GM18508 (cell line): ENCODE measurements at regions not wholly inside any gene's neighbourhood (a gene's known extent, or its start where the extent isn't known, plus 50 kb on each side); places are given as distances from the start of the nearest gene placed in this dataset.
"Not testable (repeated sequence)": the region's sequence is repeated elsewhere in the genome, so short reads cannot be mapped to it uniquely, and the experiment has no call there.

Source experiments
- ATAC-seq: cut with Tn5 transposase; IDR thresholded peaks from one replicate; pipeline ENCODE4 v1.9.1; 2021; ENCODE audit warnings: moderate number of reproducible peaks; ENCODE audit not compliant: insufficient read depth, unreplicated experiment

DNA sequence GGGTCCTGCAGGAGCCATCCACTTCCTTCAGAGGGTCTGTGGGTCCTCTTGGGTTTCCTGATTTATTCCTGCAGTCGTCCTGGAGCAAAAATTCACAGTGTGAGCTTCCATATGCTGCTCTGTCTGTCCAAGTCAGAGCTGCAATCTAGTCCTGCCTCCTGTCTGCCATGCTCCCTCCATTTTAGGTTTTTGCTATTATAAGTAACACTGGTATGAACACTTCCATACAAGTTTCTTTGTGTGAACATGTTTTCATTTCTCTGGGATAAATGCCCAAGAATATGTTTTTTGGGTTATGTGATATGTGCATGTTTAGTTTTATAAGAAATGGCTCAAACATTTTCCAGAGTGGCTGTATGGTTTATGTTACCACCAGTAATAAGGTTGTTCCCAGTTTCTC, 188.1 kb downstream of the ACTR3B start:
- no peak for ATAC-seq

DNA sequence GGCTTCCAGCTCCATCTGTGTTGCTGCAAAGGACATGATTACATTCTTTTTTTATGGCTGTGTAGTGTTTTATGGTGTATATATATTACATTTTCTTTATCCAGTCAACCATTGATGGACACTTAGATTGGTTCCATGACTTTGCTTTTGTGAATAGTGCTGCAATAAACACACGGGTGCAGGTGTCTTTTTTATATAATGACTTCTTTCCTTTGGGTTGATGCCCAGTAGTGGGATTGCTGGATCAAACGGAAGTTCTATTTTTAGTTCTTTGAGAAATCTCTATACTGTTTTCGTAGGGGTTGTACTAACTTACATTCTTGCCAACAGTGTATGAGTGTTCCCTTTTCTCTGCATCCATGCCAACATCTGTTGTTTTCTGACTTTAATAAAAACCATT, 189.7 kb downstream of the ACTR3B start:
- ATAC-seq, result no peak

- no peak for ATAC-seq
Measured at GRCh38 chr7:152949790-152950189, 190.2 kb downstream of the ACTR3B start.

- ATAC-seq, result no peak
Measured at GRCh38 chr7:152956006-152956405, 196.5 kb downstream of the ACTR3B start.

- ATAC-seq, result no peak
Measured at GRCh38 chr7:152959610-152960009, 200.1 kb downstream of the ACTR3B start.

GRCh38 chr7:152961796-152962195, 202.2 kb downstream of the ACTR3B start:
- not testable (repeated sequence) for ATAC-seq

GRCh38 chr7:152966189-152966588, 206.6 kb downstream of the ACTR3B start:
- no peak for ATAC-seq

GRCh38 chr7:152967958-152968357, 208.4 kb downstream of the ACTR3B start:
- no peak for ATAC-seq

DNA sequence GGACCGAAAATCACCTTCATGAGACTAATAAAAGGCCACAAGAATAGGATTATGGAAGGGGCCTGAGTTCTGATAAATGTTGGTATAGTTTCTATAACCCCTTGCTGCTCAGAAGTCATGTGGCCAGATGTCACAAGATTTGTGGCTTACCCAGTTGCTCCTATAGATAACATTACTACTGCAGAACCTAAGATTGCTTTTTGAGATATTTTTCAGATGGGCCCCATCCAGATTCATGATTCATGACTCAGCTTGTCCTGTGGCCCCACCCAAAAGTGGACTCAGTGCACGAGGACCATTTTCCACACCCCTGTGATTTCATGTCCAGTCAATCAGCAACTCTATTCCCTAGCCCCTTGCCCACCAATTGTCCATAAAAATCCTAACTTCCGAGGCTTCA, 209.0 kb downstream of the ACTR3B start:
- ATAC-seq, result no peak

DNA sequence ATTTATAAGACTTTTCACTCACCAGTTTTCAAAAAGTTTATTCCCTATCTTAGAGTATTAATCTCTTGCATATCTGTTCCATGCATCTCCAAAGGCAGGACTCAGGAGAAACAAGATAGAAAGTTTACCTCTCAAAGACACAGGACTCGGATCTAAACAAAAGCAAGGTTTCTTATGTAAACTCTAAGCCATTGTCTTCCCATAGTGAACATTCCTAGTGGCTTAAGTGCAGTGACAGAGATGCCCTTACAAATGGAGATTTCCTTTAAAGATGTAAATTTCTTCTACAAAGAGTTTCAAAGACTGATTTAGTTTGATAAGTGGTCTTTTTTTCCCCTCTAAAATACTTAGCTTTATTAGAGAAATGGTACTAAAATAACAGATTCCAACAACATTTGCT, 209.8 kb downstream of the ACTR3B start:
- no peak for ATAC-seq

DNA sequence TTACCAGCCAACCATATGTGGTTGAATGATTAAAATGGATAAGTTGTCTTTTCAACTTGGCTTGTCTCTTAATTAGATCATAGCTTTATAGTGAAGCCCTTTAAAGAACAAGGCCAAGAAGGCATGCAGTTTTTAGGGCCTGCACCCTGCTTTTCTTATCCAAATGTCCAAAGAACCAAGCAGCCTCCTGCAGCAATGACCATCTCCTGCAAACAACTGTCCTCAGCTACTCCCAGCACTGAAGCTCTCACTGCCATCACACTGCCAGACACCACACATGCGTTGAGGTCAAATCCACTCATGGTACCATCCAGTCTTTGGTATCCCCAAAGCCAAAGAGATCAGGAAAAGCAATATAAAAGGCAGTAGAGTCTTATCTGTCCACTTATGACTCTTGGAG, 210.3 kb downstream of the ACTR3B start:
- no peak for ATAC-seq

DNA sequence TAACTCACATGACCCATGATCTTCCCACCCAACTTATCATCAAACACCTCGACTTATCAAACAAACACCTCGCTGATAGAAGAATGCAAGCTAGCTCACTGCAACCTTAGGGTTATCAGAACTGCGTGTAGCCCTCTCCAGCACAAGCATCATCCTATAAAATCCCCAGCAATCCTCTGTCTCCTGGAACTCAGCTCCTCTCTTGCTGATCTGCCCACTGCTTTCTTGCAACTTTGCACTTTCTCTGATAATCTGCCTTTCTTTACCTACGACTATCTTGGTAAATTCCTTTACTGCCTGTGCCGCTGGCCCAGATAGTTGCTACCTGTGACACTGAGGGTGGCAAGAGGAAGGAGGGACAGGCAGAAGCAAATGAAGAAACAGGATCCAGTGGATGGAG, 210.9 kb downstream of the ACTR3B start:
- ATAC-seq, result no peak

DNA sequence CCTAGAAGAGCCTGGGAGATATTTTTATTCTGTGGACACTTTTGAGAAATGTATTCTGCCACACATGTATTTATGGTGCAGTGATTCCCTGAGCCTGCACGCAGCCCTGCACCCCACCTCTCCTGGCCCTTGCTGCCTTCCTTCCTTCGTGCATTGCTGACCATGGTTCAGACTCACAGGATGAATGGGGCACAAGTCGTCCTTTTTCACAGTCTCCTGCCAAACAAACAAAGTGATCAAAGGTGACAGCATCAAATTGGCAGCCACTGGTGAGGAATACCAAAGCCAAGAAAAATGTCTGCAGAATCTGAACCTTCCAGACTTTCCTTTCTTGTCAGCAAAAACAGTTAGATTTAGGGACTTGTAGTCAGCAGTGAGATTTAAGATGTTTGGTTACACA, 215.0 kb downstream of the ACTR3B start:
- ATAC-seq, result no peak

- no peak for ATAC-seq
Measured at GRCh38 chr7:152975076-152975475, 215.5 kb downstream of the ACTR3B start.

DNA sequence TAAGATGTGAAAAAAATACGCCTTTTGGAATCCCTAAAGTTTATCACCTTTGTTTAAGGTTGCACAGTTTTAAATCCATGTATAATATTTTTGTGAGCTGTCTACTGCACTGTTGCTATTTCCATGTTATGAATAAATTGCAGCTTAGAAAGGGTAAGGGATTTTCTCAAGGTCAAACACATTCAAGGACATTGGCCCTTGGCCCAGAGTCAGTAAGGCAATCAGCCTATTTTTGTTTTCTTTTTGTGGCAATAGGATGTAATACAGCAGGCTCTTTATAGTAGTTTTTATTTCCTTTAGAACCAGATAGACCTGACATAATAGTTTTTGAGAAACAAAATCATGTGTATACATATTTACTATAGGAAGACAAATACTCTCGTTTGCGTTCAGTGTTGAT, 219.8 kb downstream of the ACTR3B start:
- ATAC-seq, result no peak

DNA sequence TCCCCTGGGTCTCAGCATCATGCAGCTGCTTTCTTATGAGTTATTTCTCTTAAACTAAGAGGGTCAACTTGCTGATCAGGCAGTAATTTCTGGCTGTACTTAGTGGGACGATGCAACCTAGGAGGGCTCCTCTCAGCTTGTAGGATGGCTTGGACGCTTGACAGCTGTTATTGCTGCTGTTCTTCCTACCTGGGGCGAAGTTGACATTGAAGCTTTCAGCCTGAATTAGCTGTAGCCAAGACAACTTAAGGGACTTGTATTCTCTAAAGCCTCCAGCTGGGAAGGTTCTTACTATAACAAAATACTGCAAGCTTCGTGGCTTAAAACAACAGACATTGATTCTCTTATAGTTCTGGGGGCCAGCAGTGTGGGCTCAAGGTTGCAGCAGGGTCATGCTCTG, 224.9 kb downstream of the ACTR3B start:
- no peak for ATAC-seq

GRCh38 chr7:152986376-152986775, 226.8 kb downstream of the ACTR3B start:
- no peak for ATAC-seq

DNA sequence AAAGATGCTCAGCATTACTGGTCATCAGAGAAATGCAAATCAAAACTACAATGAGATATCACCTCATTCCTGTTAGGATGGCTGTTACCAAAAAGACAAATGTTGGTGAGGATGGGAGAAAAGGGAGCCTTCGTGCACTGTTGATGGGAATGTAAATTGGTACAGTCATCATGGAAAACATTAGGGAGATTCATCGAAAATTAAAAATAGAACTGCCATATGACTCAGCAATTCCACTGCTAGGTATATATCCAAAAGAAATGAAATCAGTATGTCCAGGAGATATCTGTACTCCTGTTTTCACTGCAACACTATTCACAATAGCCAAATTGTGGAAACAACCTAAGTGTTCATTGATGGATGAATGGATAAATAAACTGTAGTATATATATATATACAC, 228.1 kb downstream of the ACTR3B start:
- no peak for ATAC-seq

- no peak for ATAC-seq
Measured at GRCh38 chr7:152989889-152990380, 230.4 kb downstream of the ACTR3B start.

DNA sequence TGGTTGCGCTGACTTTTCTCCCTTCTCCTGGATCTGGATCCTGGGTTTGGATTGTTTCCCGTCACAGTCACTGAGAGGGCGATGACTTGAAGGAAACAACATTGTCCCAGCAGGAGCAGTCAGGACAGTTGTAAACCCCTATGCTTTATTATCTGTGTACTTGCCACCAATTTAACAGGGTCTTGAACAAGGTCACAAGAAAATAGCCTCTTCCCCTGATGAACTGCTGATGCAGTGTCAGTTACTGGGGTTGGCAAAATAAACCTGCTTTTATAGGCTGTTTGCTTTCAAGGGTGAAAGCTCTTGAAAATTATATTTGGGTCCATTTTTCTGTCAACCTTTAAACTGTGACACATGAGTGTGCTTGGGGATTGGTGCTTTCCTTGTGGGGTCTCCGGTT, 238.9 kb downstream of the ACTR3B start:
- no peak for ATAC-seq

DNA sequence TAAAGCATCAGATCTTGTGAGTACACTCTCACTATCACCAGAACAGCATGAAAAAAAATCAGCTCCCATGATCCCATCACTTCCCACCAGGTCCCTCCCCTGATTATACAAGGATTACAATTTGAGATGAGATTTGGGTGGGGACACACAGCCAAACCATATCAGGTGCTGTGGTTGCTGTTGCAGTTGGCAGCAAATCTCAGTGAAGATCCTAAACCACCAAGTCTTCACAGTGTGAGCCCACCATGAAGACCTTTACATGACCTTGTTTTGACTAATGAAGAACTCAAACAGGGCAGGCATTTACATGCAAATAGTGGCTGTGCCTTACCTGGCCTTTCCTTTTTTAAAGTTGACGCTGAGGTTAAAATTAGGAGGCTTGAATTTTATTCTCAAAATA, 242.6 kb downstream of the ACTR3B start:
- no peak for ATAC-seq

DNA sequence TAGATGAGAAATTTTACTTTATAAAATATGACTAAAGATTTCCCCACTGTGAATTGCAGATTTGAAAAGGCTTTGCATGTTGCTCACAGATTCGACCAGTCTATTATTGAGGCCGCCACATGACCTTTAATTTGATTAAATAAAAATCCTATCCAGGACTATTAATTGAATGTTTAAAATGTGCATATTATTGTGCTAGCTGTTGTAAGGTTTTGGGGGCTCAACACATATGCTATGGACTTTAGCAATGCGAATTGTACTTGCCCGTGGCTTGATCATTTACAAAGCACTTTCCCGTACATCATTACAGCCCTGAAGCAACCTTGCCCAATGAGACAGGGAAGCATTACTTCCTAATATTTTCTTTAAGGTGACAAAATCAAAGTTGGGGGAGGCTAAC, 243.0 kb downstream of the ACTR3B start:
- no peak for ATAC-seq

GRCh38 chr7:153004341-153004740, 244.8 kb downstream of the ACTR3B start:
- ATAC-seq, result no peak
